Stimulated activated CD4-positive, alpha-beta T cell treated with anti-CD3 and anti-CD28 coated beads, Interleukin-1b, Interleukin-23, amount 100 ng/mL, for 48 hours (primary cell): ENCODE measurements at regions not wholly inside any gene's neighbourhood (a gene's known extent, or its start where the extent isn't known, plus 50 kb on each side); places are given as distances from the start of the nearest gene placed in this dataset.
"Not testable (repeated sequence)": the region's sequence is repeated elsewhere in the genome, so short reads cannot be mapped to it uniquely, and the experiment has no call there.

ENCODE experiments used
- DNase-seq: peaks from one replicate; pipeline ENCODE4 v3.0.0-alpha.2; 2020

DNA sequence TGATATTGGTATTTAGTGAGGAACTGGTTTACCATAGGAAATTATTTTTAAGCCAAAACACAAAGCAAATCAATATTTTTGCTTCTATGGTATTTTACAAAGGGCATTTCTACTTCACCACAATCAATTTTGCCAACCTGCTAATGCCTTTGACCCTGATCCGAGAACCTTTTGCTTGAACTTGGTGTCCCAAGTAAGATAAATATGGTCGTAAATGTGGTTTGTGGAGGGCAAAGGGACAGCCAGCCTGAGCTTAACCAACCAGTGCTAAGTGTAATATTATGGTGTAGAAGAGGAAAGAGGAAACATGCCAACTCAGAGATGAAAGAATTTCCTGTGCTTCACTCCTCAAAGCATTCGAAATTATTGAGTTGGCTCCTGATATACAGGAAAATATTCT is 148.4 kb downstream of the C3orf38 start:
- no peak for DNase-seq

DNA sequence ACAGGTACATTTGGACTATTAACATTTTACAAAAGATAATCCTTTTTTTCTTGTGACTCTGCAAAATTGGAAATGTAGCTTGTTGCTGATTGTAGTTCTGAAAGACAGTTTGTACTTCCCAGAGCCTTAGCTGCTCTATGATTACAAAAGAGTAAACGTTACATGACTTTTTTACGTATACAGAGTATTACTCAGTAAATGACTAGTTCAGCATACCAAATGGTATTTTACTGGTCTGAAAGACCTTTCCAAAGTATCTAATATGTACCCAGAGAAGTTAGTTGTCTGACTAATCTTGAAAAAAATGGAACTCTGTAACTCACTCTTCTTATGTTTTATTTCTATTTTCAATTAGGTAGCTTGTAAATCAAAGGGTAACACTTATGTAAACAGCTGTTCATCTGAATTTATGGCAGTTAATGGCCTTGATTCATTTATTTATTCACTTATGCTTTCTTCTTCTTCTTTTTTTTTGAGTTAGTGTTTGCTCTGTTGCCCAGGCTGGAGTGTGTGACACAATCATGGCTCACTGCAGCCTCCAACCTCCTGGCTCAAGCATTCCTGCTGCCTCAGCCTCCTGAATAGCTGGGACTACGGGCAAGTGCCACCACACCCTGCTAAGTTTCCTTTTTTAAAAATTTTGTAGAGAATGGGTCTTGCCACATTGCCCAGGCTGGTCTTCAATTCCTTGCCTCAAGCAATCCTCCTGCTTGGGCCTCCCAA is 151.7 kb downstream of the C3orf38 start:
- no peak for DNase-seq

DNA sequence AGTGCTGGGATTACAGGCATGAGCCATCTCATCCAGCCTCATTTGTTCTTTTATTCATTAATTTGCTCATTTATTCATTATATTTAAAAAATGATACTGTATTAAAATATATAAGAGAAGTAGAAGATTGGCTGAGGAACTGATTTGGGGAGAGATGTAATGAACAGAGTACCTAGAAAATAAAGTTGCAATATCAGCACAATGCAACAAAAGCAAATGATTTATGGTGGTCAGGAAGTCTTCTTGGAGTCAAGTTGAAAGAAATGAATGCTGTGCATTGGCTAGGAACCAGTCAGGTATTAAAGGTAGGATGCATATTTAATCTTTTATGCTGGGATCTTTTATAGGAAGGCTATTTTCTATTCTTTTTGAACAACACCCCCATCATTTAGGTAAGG is 152.2 kb downstream of the C3orf38 start:
- no peak for DNase-seq

DNA sequence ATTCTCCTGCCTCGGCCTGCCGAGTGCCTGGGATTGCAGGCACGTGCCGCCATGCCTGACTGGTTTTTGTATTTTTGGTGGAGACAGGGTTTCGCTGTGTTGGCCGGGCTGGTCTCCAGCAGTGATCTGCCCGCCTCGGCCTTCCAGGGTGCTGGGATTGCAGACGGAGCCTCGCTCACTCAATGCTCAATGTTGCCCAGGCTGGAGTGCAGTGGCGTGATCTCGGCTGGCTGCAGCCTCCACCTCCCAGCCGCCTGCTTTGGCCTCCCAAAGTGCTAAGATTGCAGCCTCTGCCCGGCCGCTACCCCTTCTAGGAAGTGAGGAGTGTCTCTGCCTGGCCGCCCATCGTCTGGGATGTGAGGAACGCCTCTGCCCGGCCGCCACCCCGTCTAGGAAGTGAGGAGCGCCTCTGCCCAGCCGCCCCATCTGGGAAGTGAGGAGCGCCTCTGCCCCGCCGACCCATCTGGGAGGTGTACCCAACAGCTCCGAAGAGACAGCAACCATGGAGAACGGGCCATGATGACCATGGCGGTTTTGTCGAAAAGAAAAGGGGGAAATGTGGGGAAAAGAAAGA is 153.7 kb downstream of the C3orf38 start:
- not testable (repeated sequence) for DNase-seq

- DNase-seq, result no peak
Observed at GRCh38 chr3:88307666-88308065, 157.9 kb downstream of the C3orf38 start.

DNA sequence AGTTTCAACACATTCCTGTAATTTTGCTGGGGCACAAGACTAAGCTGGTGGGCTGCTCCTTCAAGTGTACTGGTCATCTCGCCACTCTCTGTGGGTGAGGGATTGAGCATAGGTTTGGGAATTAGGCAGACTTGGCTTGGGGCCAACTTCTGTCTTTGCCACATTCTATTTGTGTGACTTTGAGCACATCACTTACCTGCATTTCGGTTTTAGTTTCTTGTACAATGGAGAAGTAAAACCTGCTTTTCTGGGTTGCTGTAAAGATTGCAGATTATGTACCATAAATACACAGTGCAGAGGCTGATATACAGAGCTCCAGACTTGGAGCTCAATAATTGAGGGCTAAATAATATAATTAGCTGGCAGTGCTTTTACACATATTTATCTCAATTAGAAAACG is 162.1 kb downstream of the C3orf38 start:
- DNase-seq, result no peak

DNA sequence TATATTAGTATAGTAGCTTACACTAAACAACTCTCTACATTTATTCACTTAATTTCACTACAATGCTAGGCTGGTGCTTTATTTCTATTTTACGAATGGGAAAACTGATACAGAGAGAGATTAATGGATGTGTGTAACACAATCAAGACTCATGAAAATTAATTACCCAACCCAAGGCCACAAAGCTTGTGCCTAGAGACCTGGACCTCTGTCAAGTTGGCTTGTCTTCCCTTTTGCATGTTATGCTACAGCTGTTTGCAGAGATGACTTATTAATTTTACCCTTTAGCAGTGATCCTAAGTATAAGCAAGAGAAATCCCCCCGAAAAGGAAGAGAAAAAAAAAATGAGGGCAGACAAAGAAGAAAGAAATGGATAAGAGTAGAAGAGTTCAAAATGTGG is 162.5 kb downstream of the C3orf38 start:
- DNase-seq, result no peak

GRCh38 chr3:88318067-88318466 is 168.3 kb downstream of the C3orf38 start:
- DNase-seq, result no peak

GRCh38 chr3:88321363-88322050 is 171.7 kb downstream of the C3orf38 start:
- DNase-seq, result no peak

GRCh38 chr3:88324788-88325187 is 175.0 kb downstream of the C3orf38 start:
- no peak for DNase-seq

GRCh38 chr3:88334187-88334868 is 184.6 kb downstream of the C3orf38 start:
- no peak for DNase-seq

DNA sequence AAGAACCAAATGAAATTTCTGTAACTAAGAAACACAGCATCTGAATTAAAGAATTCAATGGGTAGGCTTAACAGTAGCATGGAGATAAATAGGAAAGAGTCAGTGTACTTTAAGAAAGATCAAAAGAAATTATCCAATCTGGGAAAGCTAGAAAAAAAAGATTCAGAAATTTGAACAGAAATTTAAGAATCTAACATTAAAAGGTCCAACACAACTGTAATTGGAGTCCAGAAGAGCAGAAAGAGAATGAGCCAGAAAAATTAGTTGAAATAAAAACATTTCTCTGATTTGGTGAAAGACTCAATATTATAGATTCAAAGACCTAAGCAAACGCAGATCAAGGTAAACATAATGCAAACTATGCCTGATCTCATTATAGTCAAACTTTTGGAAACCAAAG is 187.1 kb downstream of the C3orf38 start:
- no peak for DNase-seq

- no peak for DNase-seq
Observed at GRCh38 chr3:88343264-88343663, 193.5 kb downstream of the C3orf38 start.

- no peak for DNase-seq
Observed at GRCh38 chr3:88346643-88347042, 196.9 kb downstream of the C3orf38 start.

DNA sequence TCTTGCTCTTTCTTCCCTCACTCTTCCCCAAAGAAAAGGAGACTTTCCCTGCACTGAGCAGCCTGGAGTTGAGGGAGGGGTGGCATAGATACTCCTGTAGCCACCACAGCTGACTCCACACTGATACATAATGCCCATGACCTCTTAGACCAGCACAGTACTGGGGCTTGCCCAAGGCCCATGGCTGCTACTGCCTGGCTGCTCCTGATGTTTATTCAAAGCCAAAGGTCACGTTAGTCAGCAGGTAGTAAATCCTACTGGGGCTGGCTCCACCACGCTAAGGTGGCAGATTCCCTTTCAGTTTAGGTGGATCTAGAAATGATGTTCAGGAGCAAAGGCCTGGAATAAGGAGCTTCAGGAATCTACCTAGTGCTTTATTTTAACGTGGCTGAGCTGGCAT is 212.7 kb downstream of the C3orf38 start:
- no peak for DNase-seq

DNA sequence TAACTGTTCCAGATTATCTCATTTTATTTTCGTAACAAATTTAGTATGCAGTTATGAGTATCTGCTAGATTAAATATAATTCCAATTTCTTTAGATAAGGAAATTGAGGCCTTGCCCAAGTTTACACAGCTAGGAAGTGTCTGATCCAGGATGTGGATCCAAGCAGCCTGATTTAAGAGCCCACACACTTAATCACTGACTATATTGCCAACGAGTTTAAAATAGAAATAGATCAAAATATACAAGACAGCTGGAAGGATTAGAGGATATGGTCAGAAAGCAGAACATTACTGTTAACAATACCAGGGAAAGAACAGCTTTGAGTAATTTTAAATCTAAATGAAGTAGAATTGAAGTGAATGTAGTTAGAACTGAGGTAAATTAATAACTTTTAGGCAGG is 215.2 kb downstream of the C3orf38 start:
- no peak for DNase-seq

GRCh38 chr3:88369337-88369736 is 219.6 kb downstream of the C3orf38 start:
- no peak for DNase-seq

DNA sequence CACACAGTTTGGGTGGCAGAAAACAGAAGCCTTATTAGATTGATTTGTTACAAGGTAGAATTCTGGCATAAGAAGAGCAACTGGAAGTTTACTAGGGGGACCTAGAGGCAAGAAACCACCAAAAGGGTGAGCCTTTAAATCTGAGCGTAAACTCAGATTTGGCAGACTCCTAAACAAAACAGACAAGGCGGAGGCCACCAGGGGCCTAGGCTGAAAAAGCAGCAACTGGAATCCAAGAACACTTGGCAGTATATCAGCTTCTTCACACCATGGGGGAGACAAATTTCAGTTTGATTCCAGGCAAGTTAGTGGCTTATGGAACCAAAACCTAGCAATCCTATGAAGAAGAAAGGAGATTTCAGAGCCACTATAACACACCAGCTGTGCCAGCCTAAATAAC is 220.0 kb downstream of the C3orf38 start:
- DNase-seq, result no peak

DNA sequence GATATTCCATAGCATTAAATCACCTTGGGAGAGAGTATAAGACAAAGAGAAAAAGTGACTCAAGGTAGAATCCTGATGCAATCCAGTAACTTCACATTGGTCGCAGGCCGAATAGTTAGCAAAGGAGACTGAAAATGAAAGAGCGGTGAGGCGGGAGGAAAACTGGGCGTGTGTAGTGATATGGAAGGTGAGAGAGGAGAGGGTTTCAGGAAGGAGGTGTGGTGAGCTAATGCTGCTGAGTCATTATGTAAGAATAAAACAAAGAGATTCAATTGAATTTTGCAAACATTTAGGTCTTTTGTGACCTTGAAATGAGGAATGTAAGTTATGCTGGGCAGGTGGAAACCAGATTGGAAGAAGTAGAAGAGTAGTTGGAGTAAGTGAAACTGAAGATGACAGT is 235.3 kb downstream of the C3orf38 start:
- DNase-seq, result no peak

DNA sequence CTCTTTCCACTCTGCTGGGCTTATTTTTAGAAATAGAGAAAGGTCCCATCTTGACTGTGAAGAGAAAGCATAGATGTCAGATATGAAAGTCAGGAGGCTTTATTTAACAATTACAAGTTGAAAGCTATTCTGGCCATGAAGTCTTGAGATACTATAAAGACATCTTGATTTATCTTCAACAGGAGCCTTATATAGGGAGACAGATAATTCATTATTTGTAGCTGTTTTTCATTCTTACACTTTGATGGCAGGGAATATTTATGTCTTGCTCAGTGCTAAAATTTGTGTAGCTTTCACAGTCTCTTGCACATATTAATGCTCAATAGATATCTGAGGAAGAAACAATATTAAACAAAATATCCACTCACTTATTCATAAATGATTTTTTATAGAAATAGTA is 248.8 kb downstream of the C3orf38 start:
- DNase-seq, result no peak

- no peak for DNase-seq
Observed at GRCh38 chr3:88403319-88403718, 253.6 kb downstream of the C3orf38 start.

DNA sequence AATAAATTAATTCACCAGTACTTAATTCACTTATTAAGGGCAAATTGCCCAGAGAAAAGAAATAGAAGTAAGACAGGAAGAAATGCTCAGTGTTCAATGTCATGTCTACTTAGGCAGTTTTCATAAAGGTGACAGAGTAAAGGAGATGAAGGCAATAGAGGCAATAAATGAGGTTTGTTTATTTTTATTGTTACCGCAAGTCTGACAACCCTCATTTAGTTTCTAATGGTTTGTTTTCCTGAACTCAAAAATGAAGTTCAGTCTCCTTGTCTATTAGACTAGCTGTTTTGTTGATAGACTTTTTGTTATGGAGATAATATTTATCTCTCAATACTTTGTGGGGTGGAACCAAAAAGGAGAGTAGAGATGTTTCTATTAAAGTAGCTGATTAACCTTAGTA is 258.3 kb downstream of the C3orf38 start:
- DNase-seq, result no peak

GRCh38 chr3:88408935-88409334 is 259.2 kb downstream of the C3orf38 start:
- DNase-seq, result no peak

DNA sequence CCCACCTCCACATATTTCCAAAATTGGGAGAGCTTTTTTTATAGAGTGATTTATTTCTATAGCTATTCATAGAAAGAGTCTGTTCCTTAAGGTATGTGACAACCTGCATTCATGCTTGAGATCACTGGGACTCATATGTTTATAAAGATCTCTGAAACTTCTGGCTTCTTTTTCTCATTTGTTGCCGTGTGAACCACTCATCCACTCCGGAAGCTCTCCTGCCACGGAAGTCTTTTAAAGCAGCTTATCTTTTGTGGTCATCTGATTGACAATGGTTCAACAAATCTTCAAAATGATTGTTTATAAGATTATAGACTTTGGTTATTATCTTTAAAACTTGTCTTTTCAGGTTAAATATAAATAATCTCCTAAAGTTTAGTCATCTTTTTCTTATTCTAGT is 260.5 kb downstream of the C3orf38 start:
- DNase-seq, result no peak
